Stimulated activated memory B cell treated with anti-CD40 and anti-IgM and Interleukin-4, amounts not matched to agents 10 μg/mL and 1 μg/mL and 100 μg/mL, for 72 hours (primary cell): ENCODE measurements at regions not wholly inside any gene's neighbourhood (a gene's known extent, or its start where the extent isn't known, plus 50 kb on each side); places are given as distances from the start of the nearest gene placed in this dataset.
"Not testable (repeated sequence)": the region's sequence is repeated elsewhere in the genome, so short reads cannot be mapped to it uniquely, and the experiment has no call there.

Experiments
- ATAC-seq: fragments of 150-1000 bp; cut with Tn5 transposase; 2 replicates; pipeline ENCODE4 v1.10.0; 2021
- H3K27ac Mint-ChIP-seq: one replicate; pipeline ENCODE4 v1.8.0; 2022; ENCODE audit warnings: mild to moderate bottlenecking, mixed read lengths
- H3K27me3 Mint-ChIP-seq: one replicate; pipeline ENCODE4 v1.8.0; 2022; ENCODE audit warnings: mixed read lengths
- H3K36me3 Mint-ChIP-seq: one replicate; pipeline ENCODE4 v1.8.0; 2022; ENCODE audit warnings: mixed read lengths
- H3K4me1 Mint-ChIP-seq: one replicate; pipeline ENCODE4 v1.8.0; 2022; ENCODE audit warnings: mixed read lengths
- H3K4me3 Mint-ChIP-seq: one replicate; pipeline ENCODE4 v1.8.0; 2022; ENCODE audit warnings: mild to moderate bottlenecking, moderate library complexity, mixed read lengths
- H3K9me3 Mint-ChIP-seq: one replicate; pipeline ENCODE4 v1.8.0; 2022; ENCODE audit warnings: mixed read lengths

GRCh38 chr1:30117685-30118084 lies 605.7 kb downstream of the MATN1 start:
- H3K4me3 Mint-ChIP-seq = no peak overlapping the region

DNA sequence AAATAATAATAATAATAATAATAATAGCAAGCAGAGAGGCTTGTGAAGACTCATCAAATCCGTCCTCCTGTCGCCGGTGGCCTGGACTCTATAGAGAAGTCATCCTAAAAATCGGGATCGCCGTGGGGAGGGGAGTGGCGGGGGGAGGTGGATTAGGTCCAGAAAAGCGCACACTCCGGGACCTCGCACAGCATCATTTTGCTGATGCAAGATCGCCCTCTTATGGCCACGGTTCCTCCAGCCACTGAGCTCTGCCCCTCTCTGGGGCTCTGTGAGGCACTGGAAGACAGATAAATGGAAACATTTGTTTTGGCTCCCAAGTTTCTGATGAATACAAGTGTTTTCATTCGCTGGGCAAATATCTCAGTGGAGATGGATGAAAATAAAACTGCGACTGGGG lies 612.0 kb downstream of the MATN1 start:
- no peaks in the 10 kb centered on the region for H3K9me3 Mint-ChIP-seq
- no peak overlapping the region for H3K4me3 Mint-ChIP-seq
- H3K27ac Mint-ChIP-seq = no peak overlapping the region
- H3K4me1 Mint-ChIP-seq = no peaks in the 10 kb centered on the region
- peak; percentile 21 for ATAC-seq
- no peaks in the 10 kb centered on the region for H3K36me3 Mint-ChIP-seq
- H3K27me3 Mint-ChIP-seq = peaks cover 51% of the 10 kb centered on the region

More at GRCh38 chr1:30117685-30118084, 605.7 kb downstream of the MATN1 start:
- Mint-ChIP-seq H3K27me3 (peaks cover 14% of the 10 kb centered on the region), H3K4me1 (no peaks in the 10 kb centered on the region), H3K36me3 (no peaks in the 10 kb centered on the region), H3K9me3 (no peaks in the 10 kb centered on the region), H3K27ac (no peak overlapping the region)
- no peak for ATAC-seq

DNA sequence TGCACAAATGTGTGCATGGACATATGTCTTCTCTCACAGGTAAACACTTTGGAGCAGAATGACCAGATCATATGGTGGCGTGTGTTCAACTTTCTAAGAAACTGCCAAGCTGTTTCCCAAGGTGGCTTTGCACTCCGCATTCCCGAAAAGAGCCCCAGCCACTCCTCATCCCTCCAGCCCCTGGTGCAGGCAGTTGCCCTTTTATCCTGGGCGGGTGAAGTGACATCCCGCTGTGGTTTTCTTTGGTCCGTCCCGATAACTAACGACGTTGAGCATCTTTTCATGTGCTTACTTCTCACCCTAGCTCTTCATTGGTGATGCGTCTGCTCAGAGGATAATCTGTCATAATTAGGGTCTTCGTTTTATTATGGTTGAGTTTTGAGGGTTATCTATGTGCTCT lies 612.5 kb downstream of the MATN1 start:
- H3K9me3 Mint-ChIP-seq = no peaks in the 10 kb centered on the region
- no peak for ATAC-seq
- H3K27ac Mint-ChIP-seq = no peak overlapping the region
- peaks cover 51% of the 10 kb centered on the region for H3K27me3 Mint-ChIP-seq
- no peaks in the 10 kb centered on the region for H3K36me3 Mint-ChIP-seq
- no peaks in the 10 kb centered on the region for H3K4me1 Mint-ChIP-seq
- no peak overlapping the region for H3K4me3 Mint-ChIP-seq

GRCh38 chr1:30109853-30110252 lies 613.5 kb downstream of the MATN1 start:
- no peak for ATAC-seq
- H3K27ac Mint-ChIP-seq = no peak overlapping the region
- no peaks in the 10 kb centered on the region for H3K36me3 Mint-ChIP-seq
- no peaks in the 10 kb centered on the region for H3K4me1 Mint-ChIP-seq
- no peaks in the 10 kb centered on the region for H3K9me3 Mint-ChIP-seq
- H3K27me3 Mint-ChIP-seq = peaks cover 59% of the 10 kb centered on the region
- no peak overlapping the region for H3K4me3 Mint-ChIP-seq

GRCh38 chr1:30108186-30108585 lies 615.2 kb downstream of the MATN1 start:
- no peak overlapping the region for H3K27ac Mint-ChIP-seq
- H3K4me3 Mint-ChIP-seq = no peak overlapping the region
- no peak for ATAC-seq
- peaks cover 56% of the 10 kb centered on the region for H3K27me3 Mint-ChIP-seq
- no peaks in the 10 kb centered on the region for H3K36me3 Mint-ChIP-seq
- no peaks in the 10 kb centered on the region for H3K4me1 Mint-ChIP-seq
- H3K9me3 Mint-ChIP-seq = no peaks in the 10 kb centered on the region

- Mint-ChIP-seq H3K9me3 (no peaks in the 10 kb centered on the region), H3K4me3 (no peak overlapping the region), H3K36me3 (no peaks in the 10 kb centered on the region), H3K4me1 (no peaks in the 10 kb centered on the region), H3K27ac (no peak overlapping the region), H3K27me3 (peaks cover 39% of the 10 kb centered on the region)
- no peak for ATAC-seq
These were observed 617.3 kb downstream of the MATN1 start for GRCh38 chr1:30106125-30106524.

- no peak for ATAC-seq
- Mint-ChIP-seq H3K36me3 (no peaks in the 10 kb centered on the region), H3K4me3 (no peak overlapping the region), H3K27ac (no peak overlapping the region), H3K27me3 (peaks cover 28% of the 10 kb centered on the region), H3K4me1 (no peaks in the 10 kb centered on the region), H3K9me3 (no peaks in the 10 kb centered on the region)
These were observed 618.8 kb downstream of the MATN1 start for GRCh38 chr1:30104551-30104950.

DNA sequence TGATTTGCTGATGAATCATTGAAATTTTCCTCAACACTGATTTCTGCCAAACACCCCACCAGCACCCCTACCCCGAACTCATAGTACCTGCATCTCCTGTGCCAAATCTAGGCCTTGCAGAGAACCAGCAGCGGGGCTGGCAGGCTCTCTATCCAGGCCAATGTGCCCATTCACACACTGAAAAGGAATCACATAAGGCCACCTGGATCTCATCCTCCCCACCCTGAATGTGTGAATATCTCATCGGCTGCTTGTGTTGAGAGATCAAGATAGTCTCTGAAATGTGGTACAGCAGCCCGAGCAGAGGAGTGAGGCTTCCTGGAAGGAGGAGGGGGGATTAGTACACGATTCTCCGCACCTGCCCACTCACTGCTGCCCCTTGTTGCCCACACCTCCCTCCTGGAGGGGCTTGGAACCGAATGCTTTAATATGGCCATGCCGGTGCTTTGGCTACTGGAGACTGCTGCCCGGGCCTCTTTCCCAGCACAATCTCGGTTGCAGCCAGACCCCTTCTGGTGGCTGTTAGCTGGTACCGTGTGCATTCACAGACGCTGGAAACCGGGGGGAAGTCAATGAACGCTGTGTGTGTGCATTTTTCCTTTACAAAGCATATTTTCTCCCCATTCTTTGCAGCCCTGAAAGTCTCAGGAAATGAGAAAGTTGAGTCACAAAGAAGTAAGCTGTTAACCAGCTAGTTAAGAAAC lies 619.5 kb downstream of the MATN1 start:
- H3K27me3 Mint-ChIP-seq = peaks cover 28% of the 10 kb centered on the region
- H3K4me1 Mint-ChIP-seq = no peaks in the 10 kb centered on the region
- no peak for ATAC-seq

DNA sequence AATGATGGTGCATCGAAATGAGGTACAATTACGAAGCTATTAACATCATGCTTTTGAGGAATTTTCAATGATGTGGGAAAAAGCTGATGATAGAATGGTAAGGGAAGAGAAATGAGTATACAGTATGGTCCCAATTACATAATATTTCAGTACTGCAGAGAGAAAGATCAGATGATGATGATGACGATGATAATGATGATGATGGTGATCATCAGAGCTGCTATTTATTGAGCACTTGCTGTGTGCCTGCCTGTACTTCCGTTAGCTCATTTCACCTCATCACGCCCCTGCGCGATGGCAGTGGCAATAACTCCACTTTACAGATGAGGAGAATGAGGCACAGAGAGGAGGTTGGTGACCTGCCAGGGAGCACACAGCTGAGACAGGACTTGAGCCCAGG lies 620.8 kb downstream of the MATN1 start:
- no peak for ATAC-seq
- H3K9me3 Mint-ChIP-seq = peaks cover 3% of the 10 kb centered on the region
- H3K4me1 Mint-ChIP-seq = no peaks in the 10 kb centered on the region
- peaks cover 25% of the 10 kb centered on the region for H3K27me3 Mint-ChIP-seq
- no peak overlapping the region for H3K27ac Mint-ChIP-seq
- no peak overlapping the region for H3K4me3 Mint-ChIP-seq
- H3K36me3 Mint-ChIP-seq = no peaks in the 10 kb centered on the region

More for the DNA sequence above, 619.5 kb downstream of the MATN1 start:
- no peaks in the 10 kb centered on the region for H3K36me3 Mint-ChIP-seq
- H3K4me3 Mint-ChIP-seq = no peak overlapping the region
- H3K27ac Mint-ChIP-seq = no peak overlapping the region
- H3K9me3 Mint-ChIP-seq = no peaks in the 10 kb centered on the region

DNA sequence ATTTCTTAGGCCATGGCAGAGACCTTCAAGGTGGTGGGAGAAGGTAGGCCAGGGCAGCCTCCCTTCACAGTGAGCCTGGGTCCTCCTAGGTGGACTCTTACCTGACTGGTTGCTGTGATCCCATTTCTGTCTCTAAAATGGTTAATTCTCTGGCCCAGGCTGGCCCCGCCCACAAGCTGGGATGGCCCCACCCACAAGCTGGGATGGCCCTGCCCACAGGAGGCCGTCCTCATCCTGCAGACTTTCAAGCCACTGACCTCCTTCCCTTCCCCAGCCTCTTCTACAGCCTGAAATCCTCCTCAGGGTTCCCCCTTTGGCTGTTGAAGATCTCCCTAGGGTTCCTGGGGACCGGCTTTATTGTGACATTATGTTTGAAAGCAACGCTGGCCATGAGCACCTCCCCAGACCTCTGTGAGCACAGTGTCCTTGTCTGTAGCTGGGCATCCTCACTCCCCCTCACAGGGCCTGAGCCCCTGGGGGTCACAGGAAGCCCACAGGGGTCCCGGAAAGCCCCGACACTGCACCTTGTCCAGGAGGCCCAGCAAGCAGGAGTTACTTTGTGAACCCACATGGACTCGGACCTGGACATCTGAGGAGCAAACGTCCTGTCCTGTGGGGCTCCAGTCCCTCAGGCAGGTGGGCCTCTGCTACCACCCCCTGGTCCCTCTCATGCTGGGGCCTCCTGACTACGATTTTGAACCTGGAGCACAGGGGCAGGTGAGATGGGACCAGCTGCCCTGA lies 621.7 kb downstream of the MATN1 start:
- Mint-ChIP-seq H3K36me3 (no peaks in the 10 kb centered on the region), H3K27ac (no peak overlapping the region), H3K27me3 (peaks cover 22% of the 10 kb centered on the region), H3K9me3 (peaks cover 4% of the 10 kb centered on the region), H3K4me1 (no peaks in the 10 kb centered on the region), H3K4me3 (no peak overlapping the region)
- ATAC-seq = no peak

DNA sequence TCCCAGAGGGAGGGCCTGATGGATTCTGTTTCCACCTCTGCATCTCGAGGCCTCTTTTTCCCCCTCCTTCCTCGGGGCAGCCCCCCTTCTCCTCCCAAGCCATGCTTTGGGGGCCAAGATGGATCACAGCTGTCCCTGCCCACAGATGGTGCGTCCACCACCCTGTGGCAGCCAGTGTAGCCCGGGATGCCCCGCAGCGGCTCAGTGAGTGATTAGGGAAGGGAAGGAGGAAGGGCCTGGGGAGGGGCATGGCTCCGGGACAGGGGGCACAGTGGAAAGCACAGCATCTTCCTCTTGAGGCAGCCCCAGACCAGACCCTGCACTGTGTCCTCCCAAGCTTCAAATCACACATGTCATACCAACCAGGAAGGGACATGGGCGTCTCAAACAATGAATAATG lies 622.4 kb downstream of the MATN1 start:
- H3K4me1 Mint-ChIP-seq = no peaks in the 10 kb centered on the region
- no peak overlapping the region for H3K4me3 Mint-ChIP-seq
- H3K36me3 Mint-ChIP-seq = no peaks in the 10 kb centered on the region
- H3K27ac Mint-ChIP-seq = no peak overlapping the region
- peaks cover 22% of the 10 kb centered on the region for H3K27me3 Mint-ChIP-seq
- peaks cover 4% of the 10 kb centered on the region for H3K9me3 Mint-ChIP-seq
- no peak for ATAC-seq

- H3K27ac Mint-ChIP-seq = no peak overlapping the region
- H3K4me1 Mint-ChIP-seq = no peaks in the 10 kb centered on the region
- peaks cover 4% of the 10 kb centered on the region for H3K9me3 Mint-ChIP-seq
- no peaks in the 10 kb centered on the region for H3K36me3 Mint-ChIP-seq
- ATAC-seq = no peak
- no peak overlapping the region for H3K4me3 Mint-ChIP-seq
- H3K27me3 Mint-ChIP-seq = peaks cover 20% of the 10 kb centered on the region
These were observed 622.9 kb downstream of the MATN1 start for GRCh38 chr1:30100524-30100862.

GRCh38 chr1:30099587-30100523 lies 623.5 kb downstream of the MATN1 start:
- no peak overlapping the region for H3K27ac Mint-ChIP-seq

DNA sequence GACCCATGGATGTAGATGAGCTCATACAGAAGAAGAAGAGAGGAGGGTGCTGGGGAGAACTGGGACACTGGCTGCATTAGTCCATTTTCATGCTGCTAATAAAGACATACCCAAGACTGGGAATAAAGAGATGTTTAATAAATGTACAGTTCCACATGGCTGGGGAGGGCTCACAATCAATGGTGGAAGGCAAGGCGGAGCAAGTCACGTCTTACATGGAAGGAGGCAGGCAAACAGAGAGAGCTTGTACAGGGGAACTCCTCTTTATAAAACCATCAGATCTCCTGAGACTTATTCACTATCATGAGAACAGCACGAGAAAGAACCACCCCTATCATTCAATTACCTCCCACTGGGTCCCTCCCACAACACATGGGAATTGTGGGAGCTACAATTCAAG lies 625.5 kb downstream of the MATN1 start:
- H3K27me3 Mint-ChIP-seq, H3K36me3 Mint-ChIP-seq, H3K4me3 Mint-ChIP-seq, H3K27ac Mint-ChIP-seq, ATAC-seq, H3K4me1 Mint-ChIP-seq: not testable (repeated sequence)
- H3K9me3 Mint-ChIP-seq = peaks cover 13% of the 10 kb centered on the region

More at GRCh38 chr1:30099587-30100523, 623.5 kb downstream of the MATN1 start:
- Mint-ChIP-seq H3K36me3 (no peaks in the 10 kb centered on the region), H3K4me1 (no peaks in the 10 kb centered on the region), H3K27me3 (peaks cover 14% of the 10 kb centered on the region), H3K9me3 (peaks cover 4% of the 10 kb centered on the region), H3K4me3 (no peak overlapping the region)
- no peak for ATAC-seq

- H3K27ac Mint-ChIP-seq = no peak overlapping the region
- peaks cover 7% of the 10 kb centered on the region for H3K27me3 Mint-ChIP-seq
- H3K36me3 Mint-ChIP-seq = no peaks in the 10 kb centered on the region
These were observed 627.8 kb downstream of the MATN1 start for GRCh38 chr1:30095451-30096025.

More at GRCh38 chr1:30095451-30096025, 627.8 kb downstream of the MATN1 start:
- Mint-ChIP-seq H3K9me3 (peaks cover 25% of the 10 kb centered on the region), H3K4me3 (no peak overlapping the region), H3K4me1 (no peaks in the 10 kb centered on the region)
- no peak for ATAC-seq
